AG04449 (cell line): ENCODE measurements at regions not wholly inside any gene's neighbourhood (a gene's known extent, or its start where the extent isn't known, plus 50 kb on each side); places are given as distances from the start of the nearest gene placed in this dataset.

Experiments
- CTCF ChIA-PET: fragments of 350-600 bp; formaldehyde crosslinking; extraction: SDS; loops from one replicate; lab custom pipeline; 2021; ENCODE audit warnings: antibody characterized with exemption; lab: Yijun Ruan, JAX
- POLR2A ChIA-PET: fragments of 400-600, 350-600 bp; formaldehyde crosslinking; extraction: SDS; loops from one replicate; lab custom pipeline; 2020; ENCODE audit warnings: antibody characterized with exemption, inconsistent platforms; lab: Yijun Ruan, JAX
- DNase-seq: peaks from one replicate; pipeline ENCODE4 v3.0.0-alpha.2; 2010; ENCODE audit warnings: low read depth, low spot score
- H3K4me3 ChIP-seq: 2 replicates; pipeline ENCODE4 v1.5.1; 2011; ENCODE audit warnings: low read depth, mild to moderate bottlenecking, control low read depth, low read length
- CTCF ChIP-seq: IDR thresholded peaks from one replicate; pipeline ENCODE4 v1.5.1; 2011; ENCODE audit warnings: mild to moderate bottlenecking, moderate library complexity, low read length, control low read depth, inconsistent platforms; ENCODE audit not compliant: insufficient read depth; ENCODE audit errors: missing control alignments

- no peak overlapping the region for H3K4me3 ChIP-seq
- POLR2A ChIA-PET: no interaction called here
- no peak for DNase-seq
- CTCF ChIA-PET: interaction anchor here (1.1 to 2.6 kb wide), 2 partner anchors 728 to 1056 kb away, joined by 4 to 14 read pairs; no protein-coding TSS in a partner anchor
- no peak for TF ChIP-seq CTCF
Observed at GRCh38 chr22:48577691-48578090, 1250.0 kb downstream of the BRD1 start.

GRCh38 chr22:48577014-48577690, 1250.5 kb downstream of the BRD1 start:
- no peak for DNase-seq
- ChIA-PET CTCF (interaction anchor here (0.8 to 2.6 kb wide), 5 partner anchors 73 to 1057 kb away, joined by 3 to 14 read pairs (median 4); no protein-coding TSS in a partner anchor), POLR2A (no interaction called here)
- no peak for TF ChIP-seq CTCF
- H3K4me3 ChIP-seq: no peak overlapping the region

- peak; percentile 66 for TF ChIP-seq CTCF
- POLR2A ChIA-PET: no interaction called here
- CTCF ChIA-PET: interaction anchor here (0.8 to 2.6 kb wide), 4 partner anchors 74 to 1058 kb away, joined by 3 to 14 read pairs (median 4); no protein-coding TSS in a partner anchor
- peak overlapping the region; percentile 43 for H3K4me3 ChIP-seq
- no peak for DNase-seq
Observed at GRCh38 chr22:48576333-48577013, 1251.2 kb downstream of the BRD1 start.

GRCh38 chr22:48575618-48576332, 1251.9 kb downstream of the BRD1 start:
- ChIA-PET POLR2A (no interaction called here), CTCF (no interaction called here)
- TF ChIP-seq CTCF: no peak
- peak overlapping the region; percentile 43; the same call in 1 of the 2 replicates for H3K4me3 ChIP-seq
- DNase-seq: no peak

GRCh38 chr22:48574776-48575617, 1252.7 kb downstream of the BRD1 start:
- peak; percentile 80 for TF ChIP-seq CTCF
- ChIA-PET POLR2A (no interaction called here), CTCF (interaction anchor here (1.2 kb wide), 1 partner anchor 730 kb away, joined by 6 read pairs; no protein-coding TSS in a partner anchor)
- peak overlapping the region; percentile 30 for H3K4me3 ChIP-seq
- DNase-seq: no peak
